RPMI7951 (cell line): ENCODE measurements at regions not wholly inside any gene's neighbourhood (a gene's known extent, or its start where the extent isn't known, plus 50 kb on each side); places are given as distances from the start of the nearest gene placed in this dataset.

Experiments
- DNase-seq: peaks from one replicate; pipeline ENCODE4 v3.0.0-alpha.2; 2012; ENCODE audit warnings: low read depth

GRCh38 chr5:81914696-81915095 is 57.1 kb upstream of the ATG10 start:
- no peak for DNase-seq

GRCh38 chr5:81912933-81913332 is 58.9 kb upstream of the ATG10 start:
- no peak for DNase-seq

DNA sequence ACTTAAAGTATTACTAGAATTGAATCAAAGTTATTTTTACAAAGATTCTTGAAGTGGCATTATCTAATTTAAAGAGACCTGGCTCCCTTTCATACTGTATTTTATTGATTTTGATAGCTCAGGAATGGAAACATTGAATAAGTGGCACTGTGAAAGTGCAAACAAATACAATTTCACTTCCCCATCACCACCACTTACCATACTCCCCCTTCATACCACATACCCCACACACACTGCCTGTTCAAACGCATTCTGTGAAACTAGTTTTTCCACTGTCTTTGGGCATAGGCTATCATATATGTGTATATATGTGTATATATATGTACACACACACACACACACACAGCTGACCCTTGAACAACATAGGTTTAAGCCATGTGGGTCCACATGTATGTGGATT is 62.1 kb upstream of the ATG10 start:
- no peak for DNase-seq

DNA sequence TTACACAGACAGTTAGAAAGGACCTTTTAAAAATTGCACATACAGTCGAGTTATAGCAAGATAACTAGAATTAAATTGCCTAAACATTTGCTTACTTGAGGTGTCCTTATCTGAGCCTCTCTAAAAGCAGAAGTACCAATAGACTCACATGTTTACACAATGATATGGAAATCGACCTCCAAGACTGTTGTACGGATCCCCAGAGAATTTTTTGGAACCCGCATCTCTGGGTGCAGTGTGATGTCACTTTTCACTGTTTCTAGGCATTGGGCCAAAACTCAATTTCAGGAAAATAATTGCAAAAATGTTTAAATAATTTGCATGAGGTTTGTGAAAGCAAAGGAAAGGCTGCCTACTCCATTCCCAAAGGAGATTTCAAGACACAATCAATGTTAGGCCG is 63.1 kb upstream of the ATG10 start:
- DNase-seq = no peak

GRCh38 chr5:81908044-81908443 is 63.8 kb upstream of the ATG10 start:
- no peak for DNase-seq

DNA sequence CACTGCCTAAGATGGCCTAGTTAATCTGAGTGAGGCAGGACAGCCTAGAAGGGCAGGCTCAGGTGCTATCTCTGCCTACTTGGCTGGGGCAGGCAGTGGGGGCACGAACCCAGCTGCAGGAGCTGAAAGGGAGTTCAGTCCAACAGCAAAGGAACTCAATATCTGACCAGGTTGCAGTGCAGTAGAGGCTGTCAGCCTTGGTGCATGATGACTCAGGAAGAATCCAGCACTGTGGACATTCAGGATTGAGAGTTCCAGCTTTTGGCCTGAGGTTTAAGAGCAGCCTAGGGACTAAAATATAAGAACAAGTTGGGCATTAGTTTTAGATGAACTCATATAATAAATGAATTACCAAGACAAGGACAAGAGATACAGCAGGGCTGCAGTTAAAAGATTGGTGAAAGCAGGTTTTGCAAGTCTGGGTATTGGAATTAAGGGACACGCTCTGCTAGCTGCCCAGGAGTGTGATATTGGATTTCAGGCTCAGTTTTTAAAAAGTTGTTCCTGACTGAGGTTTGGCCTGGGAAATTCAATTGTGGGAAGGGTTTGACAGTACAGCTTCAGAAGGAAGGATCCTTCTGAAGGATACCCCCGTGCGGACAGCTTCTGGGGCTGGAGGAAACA is 64.7 kb upstream of the ATG10 start:
- DNase-seq = no peak

GRCh38 chr5:81906086-81906485 is 65.7 kb upstream of the ATG10 start:
- DNase-seq = no peak

GRCh38 chr5:81904861-81905260 is 67.0 kb upstream of the ATG10 start:
- DNase-seq = no peak

DNA sequence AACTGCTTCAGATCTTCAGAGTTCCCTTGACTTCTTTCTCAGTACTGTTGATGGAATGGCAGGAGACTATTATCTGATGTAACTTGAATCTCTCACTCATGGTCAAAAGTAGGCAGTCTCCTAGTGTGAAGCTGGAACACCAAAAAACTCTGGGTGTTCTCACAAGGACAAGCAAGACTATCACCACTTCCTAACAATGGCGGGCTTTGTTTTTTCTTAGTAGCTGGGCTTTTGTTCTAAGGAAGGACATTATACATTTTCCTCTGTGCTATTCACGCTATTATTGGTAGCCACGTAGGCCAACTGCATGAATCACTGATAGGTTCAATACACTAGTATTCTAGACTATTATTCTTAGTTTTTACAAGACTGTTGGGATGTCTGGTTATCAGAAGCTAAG is 67.7 kb upstream of the ATG10 start:
- DNase-seq = no peak

DNA sequence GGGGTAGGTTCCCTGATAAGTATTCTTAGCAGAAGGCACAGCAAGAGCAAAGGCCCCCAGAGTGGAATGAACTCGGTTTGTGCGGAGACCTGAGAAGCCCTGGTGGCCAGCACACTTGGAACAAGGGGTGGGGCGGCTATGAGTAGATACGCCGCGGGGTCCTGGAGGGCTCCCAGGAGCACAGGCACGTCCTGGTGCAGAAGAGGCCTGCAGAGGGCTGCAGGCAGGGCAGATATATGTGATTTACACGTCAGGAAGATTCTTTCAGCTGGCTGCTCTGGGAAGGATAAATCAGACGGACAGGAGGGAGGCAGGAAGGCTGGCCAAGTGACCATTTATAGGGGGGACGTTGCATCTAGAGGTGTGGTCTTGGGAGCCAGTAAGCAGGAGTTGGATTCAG is 70.2 kb upstream of the ATG10 start:
- DNase-seq = no peak

GRCh38 chr5:81899123-81899522 is 72.7 kb upstream of the ATG10 start:
- no peak for DNase-seq

DNA sequence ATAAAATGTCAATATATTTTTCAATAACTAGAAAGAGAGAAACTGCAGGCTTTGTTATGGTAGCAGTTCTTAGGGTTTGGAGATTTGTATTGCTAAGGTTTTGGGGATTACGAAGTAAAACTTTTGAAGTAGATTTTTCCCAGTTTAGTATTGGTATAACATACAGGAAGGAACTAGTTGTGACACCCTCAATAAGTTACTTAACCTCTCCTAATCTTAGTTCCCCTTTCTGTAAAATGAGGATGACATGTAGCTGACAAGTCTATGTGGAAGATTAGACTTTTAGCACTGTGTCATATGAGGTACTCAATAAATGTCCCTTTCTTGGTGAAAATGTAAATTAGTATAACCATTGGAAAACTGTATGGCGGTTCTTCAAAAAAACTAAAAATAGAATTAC is 73.4 kb upstream of the ATG10 start:
- no peak for DNase-seq

DNA sequence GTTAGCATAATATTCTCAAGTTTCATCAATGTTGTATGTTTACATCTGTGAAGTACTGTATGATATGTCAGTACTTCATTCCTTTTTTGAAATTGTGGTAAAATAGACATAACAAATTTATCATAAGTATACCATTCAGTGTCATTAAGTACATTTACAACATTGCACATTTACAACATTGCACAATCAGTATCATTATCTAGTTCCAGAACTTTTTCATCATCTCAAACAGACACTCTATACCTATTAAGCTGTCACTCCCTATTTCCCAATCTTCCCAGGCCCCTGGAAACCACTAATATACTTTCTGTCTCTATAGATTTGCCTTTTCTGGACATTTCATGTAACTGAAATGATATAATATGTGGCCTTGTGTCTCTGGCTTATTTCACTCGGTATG is 75.1 kb upstream of the ATG10 start:
- no peak for DNase-seq

DNA sequence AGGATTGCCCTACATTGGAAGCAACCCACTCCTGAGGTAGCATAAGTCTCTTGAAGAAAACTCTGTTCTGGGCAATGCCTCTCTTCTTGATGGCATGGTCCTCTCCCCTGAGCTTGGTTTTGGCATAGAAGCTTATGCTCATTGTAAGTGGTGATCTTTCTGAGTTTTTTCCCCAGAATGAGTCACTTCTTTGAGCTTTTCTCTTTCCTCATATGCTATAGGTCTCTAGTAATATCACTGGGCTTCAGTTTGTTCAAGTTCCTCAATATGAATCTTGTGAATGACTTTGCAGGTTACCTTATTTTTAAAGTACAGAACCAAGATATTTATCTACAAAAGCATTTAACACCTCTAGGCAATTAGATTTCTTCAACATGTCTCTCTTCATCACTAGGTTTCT is 76.5 kb upstream of the ATG10 start:
- DNase-seq = no peak

- DNase-seq = no peak
Observed at GRCh38 chr5:81893961-81894360, 77.9 kb upstream of the ATG10 start.

DNA sequence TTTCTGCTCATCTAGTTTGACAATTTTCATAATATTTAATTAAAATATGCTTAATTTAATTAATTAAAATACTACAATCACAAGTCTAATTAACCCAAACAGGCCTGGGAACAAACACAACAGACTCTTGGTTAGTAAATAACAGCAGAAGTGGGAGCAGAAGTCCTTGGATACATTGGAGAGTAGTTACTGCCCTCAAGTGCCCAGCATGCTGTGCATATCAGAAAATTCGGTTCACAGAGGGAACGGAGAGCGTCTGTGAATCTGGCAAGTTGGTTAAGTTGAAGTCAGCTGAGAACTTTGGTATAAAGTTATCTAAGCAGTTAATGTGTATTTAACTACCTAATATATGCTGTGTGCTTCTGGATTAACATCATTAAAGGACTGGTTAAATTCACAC is 87.0 kb upstream of the ATG10 start:
- DNase-seq = no peak

- no peak for DNase-seq
Observed at GRCh38 chr5:81883371-81883770, 88.5 kb upstream of the ATG10 start.

- DNase-seq = no peak
Observed at GRCh38 chr5:81881595-81881994, 90.2 kb upstream of the ATG10 start.

GRCh38 chr5:81879936-81880335 is 91.9 kb upstream of the ATG10 start:
- no peak for DNase-seq

DNA sequence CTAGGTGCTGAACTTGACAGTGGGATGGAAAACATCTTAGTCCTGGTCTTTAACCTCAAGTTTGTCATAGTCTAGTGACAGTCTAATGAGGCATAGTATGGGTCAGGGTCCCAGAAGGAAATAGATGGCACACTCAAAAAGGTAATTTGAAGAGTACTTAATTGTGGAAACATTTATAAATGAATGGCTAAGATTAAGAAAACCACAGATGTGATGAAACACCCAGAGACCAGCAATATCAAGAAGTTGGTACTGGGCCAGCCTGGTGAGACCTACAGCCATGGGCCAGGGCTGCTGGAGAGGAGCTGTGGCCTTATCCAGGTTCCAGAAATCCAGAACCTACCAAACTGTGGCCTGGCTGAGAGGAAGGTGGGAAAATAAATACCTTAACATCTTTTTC is 93.5 kb upstream of the ATG10 start:
- DNase-seq = no peak

DNA sequence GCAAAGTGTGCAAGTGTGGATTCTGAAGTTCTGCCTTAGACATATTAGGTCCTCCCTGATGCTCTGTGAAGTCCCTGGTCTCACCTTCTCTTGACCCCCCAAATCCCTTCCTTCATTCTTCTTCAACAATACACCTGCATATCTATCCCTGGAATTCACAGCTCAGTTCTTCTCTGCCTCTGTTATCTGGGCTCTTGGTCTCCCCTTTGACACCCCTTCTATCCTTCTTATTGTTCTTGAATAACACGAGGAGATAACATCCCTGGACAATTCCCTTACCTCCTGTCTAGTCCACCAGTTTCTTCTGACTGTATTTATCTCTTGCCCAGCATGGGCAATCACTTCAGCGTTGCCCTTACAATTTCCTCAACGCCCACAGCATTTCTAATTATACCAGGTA is 104.8 kb upstream of the ATG10 start:
- no peak for DNase-seq

DNA sequence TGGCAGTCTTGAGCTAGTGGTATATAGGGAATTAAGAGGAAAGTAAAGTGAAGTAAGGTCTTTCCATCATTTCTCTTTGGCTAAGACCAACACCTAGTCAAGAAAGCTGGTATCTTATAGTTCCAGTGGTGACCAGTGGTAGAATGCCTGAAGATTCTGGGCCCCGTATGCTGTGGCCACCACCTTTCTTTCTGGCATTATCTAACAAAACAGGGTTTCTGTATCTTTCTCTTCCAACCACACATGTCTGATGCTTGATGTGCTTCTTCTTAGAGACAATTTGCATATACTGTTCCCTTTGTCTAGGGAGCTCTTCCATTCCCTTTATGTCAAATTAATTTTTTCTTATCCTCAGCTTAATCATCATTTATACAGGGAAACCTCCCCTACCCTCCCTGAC is 109.9 kb upstream of the SSBP2 start:
- no peak for DNase-seq

- DNase-seq = no peak
Observed at GRCh38 chr5:81859624-81860023, 108.7 kb upstream of the SSBP2 start.
